ENCODE measurements at regions not wholly inside any gene's neighbourhood (a gene's known extent, or its start where the extent isn't known, plus 50 kb on each side); places are given as distances from the start of the nearest gene placed in this dataset.
"Not testable (repeated sequence)": the region's sequence is repeated elsewhere in the genome, so short reads cannot be mapped to it uniquely, and the experiment has no call there.

GRCh38 chr9:42656789-42657188, 473.3 kb downstream of the SPATA31A6 start:
- DNase-seq = not testable (repeated sequence)

- DNase-seq = not testable (repeated sequence)
These were observed 474.0 kb downstream of the SPATA31A6 start for GRCh38 chr9:42657496-42657895.

- not testable (repeated sequence) for DNase-seq
These were observed 513.7 kb downstream of the SPATA31A6 start for GRCh38 chr9:42697146-42697545.

- DNase-seq = not testable (repeated sequence)
These were observed 519.4 kb downstream of the SPATA31A6 start for GRCh38 chr9:42702890-42703289.

GRCh38 chr9:42724841-42725835, 541.7 kb downstream of the SPATA31A6 start:
- DNase-seq = peak; percentile 30

- DNase-seq = peak; percentile 48
These were observed 559.8 kb downstream of the SPATA31A6 start for GRCh38 chr9:42743030-42743814.

- DNase-seq = not testable (repeated sequence)
These were observed 573.8 kb downstream of the SPATA31A6 start for GRCh38 chr9:42757251-42757650.

GRCh38 chr9:42759320-42759719, 575.9 kb downstream of the SPATA31A6 start:
- not testable (repeated sequence) for DNase-seq

- DNase-seq = not testable (repeated sequence)
These were observed 598.7 kb downstream of the SPATA31A6 start for GRCh38 chr9:42782201-42782600.

- not testable (repeated sequence) for DNase-seq
These were observed 609.3 kb downstream of the SPATA31A6 start for GRCh38 chr9:42792725-42793124.

- not testable (repeated sequence) for DNase-seq
These were observed 615.1 kb downstream of the SPATA31A6 start for GRCh38 chr9:42798571-42798970.

- DNase-seq = not testable (repeated sequence)
These were observed 619.3 kb downstream of the SPATA31A6 start for GRCh38 chr9:42802716-42803115.

GRCh38 chr9:42806674-42807073, 623.2 kb downstream of the SPATA31A6 start:
- DNase-seq = not testable (repeated sequence)

GRCh38 chr9:42821468-42821867, 638.0 kb downstream of the SPATA31A6 start:
- DNase-seq = not testable (repeated sequence)

GRCh38 chr9:42848156-42848555, 664.7 kb downstream of the SPATA31A6 start:
- DNase-seq = not testable (repeated sequence)

- DNase-seq = not testable (repeated sequence)
These were observed 667.6 kb downstream of the SPATA31A6 start for GRCh38 chr9:42850896-42851693.

GRCh38 chr9:42851701-42852100, 668.2 kb downstream of the SPATA31A6 start:
- not testable (repeated sequence) for DNase-seq

- DNase-seq = not testable (repeated sequence)
These were observed 668.9 kb downstream of the SPATA31A6 start for GRCh38 chr9:42852133-42852930.

- not testable (repeated sequence) for DNase-seq
These were observed 676.7 kb downstream of the SPATA31A6 start for GRCh38 chr9:42860133-42860532.

- not testable (repeated sequence) for DNase-seq
These were observed 679.0 kb downstream of the SPATA31A6 start for GRCh38 chr9:42862465-42862864.
